Fibroblast of mammary gland (primary cell): ENCODE measurements at regions not wholly inside any gene's neighbourhood (a gene's known extent, or its start where the extent isn't known, plus 50 kb on each side); places are given as distances from the start of the nearest gene placed in this dataset.

Experiments
- DNase-seq: peaks from one replicate; pipeline ENCODE4 v3.0.0-alpha.2; 2010; ENCODE audit warnings: low read depth
- H3K4me3 ChIP-seq: 2 replicates; pipeline ENCODE4 v1.5.1; 2011; ENCODE audit warnings: low read depth, mild to moderate bottlenecking, low read length, moderate library complexity; ENCODE audit not compliant: control insufficient read depth
- TF ChIP-seq, protein P1 (sequence below): conservative IDR thresholded peaks from 2 replicates; pipeline ENCODE4 v1.5.1; 2011; ENCODE audit warnings: low read depth, low read length, inconsistent platforms; ENCODE audit not compliant: control insufficient read depth, insufficient read depth

DNA sequence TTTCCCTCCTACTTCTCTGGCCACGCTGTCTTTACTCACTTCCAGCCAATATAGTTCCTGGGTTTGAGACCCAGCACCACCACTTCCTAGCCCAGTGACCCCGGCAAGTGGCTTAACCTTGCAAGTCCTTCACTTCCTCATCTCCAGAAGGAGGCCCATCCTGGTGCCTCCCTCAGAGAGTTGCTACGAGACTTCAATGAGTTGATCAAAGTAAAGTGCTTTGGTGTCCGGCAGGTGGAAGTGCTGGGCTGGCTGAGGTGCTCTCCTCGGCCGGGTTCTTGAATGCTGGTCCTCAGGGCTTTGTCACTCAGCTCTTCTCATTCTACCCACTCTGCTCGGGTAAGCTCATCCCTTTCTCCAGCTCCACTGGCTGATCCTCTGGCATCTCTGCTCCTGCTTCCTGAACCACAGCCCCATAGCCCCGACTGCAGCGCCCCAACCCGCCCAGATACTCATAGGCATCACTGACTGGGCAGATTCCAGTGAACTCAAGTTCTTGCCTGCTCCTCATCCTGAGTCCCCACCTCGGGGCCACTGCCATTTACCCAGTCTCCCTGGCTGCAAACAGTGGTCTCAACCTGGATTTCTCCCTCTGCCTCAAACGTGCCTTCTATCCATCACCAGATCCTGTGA lies 75.8 kb upstream of the WNT4 start:
- DNase-seq = no peak
- no peak overlapping the region for H3K4me3 ChIP-seq
- TF ChIP-seq, protein P1, sequence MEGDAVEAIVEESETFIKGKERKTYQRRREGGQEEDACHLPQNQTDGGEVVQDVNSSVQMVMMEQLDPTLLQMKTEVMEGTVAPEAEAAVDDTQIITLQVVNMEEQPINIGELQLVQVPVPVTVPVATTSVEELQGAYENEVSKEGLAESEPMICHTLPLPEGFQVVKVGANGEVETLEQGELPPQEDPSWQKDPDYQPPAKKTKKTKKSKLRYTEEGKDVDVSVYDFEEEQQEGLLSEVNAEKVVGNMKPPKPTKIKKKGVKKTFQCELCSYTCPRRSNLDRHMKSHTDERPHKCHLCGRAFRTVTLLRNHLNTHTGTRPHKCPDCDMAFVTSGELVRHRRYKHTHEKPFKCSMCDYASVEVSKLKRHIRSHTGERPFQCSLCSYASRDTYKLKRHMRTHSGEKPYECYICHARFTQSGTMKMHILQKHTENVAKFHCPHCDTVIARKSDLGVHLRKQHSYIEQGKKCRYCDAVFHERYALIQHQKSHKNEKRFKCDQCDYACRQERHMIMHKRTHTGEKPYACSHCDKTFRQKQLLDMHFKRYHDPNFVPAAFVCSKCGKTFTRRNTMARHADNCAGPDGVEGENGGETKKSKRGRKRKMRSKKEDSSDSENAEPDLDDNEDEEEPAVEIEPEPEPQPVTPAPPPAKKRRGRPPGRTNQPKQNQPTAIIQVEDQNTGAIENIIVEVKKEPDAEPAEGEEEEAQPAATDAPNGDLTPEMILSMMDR = no peak

- no peak overlapping the region for H3K4me3 ChIP-seq
- no peak for DNase-seq
- TF ChIP-seq, protein P1 = no peak
Observed at GRCh38 chr1:22221233-22221780, 78.4 kb upstream of the WNT4 start.

DNA sequence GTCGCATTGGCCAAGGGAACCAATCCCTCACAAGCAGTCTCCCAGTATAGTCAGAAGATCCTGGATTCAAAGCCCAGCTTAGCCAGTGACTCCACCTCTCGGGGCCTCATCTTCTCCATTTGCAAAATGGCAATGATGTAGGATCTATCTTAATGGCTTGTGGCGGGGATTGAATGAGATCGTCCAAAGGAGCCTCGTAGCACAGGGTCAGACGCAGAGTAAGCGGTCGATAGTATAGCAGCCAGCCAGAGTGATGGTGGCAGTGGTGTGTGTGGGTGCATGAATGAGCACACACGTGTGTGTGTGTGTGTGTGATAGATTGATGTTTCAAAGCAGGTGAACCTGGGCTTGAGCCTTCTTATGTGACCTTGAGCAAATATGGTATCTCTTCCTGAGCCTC lies 79.8 kb upstream of the WNT4 start:
- H3K4me3 ChIP-seq = no peak overlapping the region
- no peak for DNase-seq
- TF ChIP-seq, protein P1 = no peak

- no peak overlapping the region for H3K4me3 ChIP-seq
- no peak for DNase-seq
- TF ChIP-seq, protein P1 = no peak
Observed at GRCh38 chr1:22223176-22223575, 80.3 kb upstream of the WNT4 start.

DNA sequence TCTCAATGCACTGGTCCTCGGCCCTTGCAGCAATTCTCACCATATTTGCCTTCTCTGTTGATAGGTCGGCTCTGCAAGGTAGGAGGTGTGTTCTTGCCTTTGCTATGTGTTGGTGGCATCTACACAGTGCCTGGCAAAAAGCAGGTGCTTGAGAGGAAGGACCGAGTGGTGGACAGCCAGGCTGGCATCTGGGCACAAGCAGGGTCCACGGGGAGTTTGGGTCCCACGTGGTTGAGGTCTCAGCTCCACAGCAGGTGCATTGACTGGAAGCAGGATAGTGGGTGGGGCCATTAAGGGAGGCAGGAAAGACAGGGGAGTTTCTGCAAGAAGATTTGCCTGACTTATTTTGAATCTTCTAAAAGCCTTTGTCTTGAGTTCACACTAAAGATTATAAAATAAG lies 81.2 kb upstream of the WNT4 start:
- TF ChIP-seq, protein P1 = no peak
- no peak overlapping the region for H3K4me3 ChIP-seq
- no peak for DNase-seq

DNA sequence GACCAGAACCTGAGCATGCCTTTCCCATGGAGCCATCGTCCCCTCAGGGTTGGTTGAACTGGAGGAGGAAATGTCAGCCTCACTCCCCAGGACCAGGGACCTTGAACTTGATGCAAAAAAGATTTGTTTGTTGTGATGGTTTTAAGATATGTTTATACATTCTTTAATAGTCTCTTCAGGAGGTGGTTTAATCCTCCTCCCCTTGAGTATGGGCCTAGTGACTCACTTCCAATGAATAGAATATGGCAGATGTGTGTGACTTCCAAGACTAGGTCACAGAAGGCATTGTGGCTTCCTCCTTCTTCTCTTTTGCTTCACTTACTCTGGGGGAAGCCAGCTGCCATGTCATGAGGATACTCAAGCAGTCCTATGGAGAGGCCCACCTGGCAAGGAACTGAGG lies 81.7 kb upstream of the WNT4 start:
- TF ChIP-seq, protein P1 = no peak
- H3K4me3 ChIP-seq = no peak overlapping the region
- DNase-seq = no peak
